ENCODE measurements at regions not wholly inside any gene's neighbourhood (a gene's known extent, or its start where the extent isn't known, plus 50 kb on each side); places are given as distances from the start of the nearest gene placed in this dataset.
"Not testable (repeated sequence)": the region's sequence is repeated elsewhere in the genome, so short reads cannot be mapped to it uniquely, and the experiment has no call there.

DNA sequence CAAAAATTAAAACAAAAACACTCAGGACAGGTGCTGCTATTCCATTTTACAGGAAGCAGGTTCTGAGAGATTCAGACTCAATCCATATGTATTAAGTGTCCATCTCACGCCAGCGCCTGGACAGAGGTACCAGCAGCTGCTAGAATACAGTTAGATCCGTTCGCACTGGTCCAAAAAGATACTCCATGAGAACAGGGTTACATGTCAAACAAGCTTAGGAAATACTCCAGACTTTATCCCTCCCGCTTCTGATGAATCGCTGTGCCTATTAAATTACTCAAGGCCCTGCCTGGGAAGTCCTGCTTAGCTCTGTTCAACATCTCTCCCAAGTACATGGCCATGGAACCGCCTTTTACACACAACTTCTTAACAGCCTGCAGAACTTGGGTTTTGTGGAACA is 50.2 kb upstream of the SLC35C1 start:
- no peak for DNase-seq (ENCODE audit: low read depth in 4 of 4, low spot score in 1 of 4)

DNA sequence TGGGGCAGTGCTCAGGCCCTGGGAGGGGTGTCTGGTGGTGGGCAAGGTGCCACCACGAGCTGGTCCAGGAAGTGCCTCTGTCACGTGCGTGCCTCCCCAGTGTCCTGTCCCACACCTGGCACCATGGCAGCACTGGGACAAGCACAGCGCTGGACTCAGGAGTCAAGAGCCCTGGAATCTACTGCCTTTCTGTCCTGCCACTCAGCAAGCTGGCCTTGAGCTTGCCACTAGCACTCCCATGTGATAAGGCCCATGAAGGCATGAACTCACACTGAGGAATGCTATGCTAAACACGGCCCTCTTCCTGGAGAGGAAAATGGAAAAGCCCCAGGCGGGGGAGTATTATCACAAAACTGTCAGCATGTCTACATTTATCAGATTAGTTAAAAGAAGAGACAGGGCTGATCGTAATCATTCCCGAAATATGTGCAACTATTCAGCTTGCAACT is 50.7 kb upstream of the SLC35C1 start:
- DNase-seq (ENCODE audit: low read depth in 4 of 4, low spot score in 1 of 4), result no peak

DNA sequence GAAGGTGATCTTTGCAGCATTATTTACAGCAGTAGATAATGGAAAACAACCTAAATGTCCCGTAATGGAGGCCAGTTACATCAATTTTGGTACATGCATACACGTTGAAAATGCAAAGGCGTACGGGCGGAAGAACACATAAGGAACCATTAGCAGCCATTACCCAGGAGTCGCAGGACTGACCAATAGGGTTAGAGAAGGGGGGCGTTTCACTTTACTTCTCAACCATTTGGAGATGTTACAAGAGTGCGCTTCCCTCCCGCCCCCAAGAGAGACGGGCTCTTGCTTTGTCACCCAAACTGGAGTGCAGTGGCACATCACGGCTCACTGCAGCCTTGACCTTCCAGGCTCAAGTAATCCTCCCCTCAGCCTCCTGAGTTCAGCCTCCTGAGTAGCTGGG is 52.8 kb upstream of the SLC35C1 start:
- no peak for DNase-seq (ENCODE audit: low read depth in 4 of 4, low spot score in 1 of 4)

DNA sequence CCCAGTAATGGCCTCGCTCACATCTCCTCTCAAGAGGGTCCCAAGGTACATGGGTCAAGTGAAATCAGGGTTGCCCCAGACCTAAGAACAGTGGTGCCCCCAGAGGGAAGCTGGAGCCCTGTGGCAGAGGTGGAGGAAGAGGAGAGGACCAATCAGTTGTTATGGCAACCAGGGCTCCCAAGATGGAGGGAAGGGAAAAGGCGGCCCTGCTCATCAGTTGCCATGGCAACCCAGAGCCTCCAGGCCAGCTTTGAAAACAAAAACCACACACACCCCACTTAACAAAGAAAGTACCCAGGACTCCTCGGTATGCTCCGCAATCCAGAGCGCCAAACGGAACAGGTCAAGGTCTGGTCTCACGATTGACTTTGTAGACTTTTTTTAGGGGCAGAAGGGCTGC is 53.5 kb upstream of the SLC35C1 start:
- no peak for DNase-seq (ENCODE audit: low read depth in 4 of 4, low spot score in 1 of 4)

DNA sequence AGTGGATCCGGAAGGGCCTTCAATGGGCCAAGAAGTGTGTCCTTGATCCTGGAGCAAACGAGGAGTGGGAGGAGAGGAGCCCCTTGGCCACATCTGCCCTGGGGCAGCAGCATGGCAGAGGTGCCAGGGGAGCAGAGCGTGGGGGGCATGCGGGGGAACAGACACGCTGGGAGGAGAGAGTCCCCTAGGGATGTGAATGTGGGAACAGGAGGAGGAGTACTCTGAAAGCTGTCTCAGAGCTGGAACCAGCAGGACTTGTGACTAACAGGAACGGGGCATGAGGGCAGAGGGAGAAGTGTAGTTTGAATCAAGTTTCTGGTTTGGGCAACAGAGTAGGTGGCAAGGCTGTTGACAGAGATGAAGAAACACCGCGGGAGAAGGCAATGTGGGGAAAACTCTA is 54.5 kb upstream of the SLC35C1 start:
- DNase-seq (ENCODE audit: low read depth in 4 of 4, low spot score in 1 of 4), result no peak

DNA sequence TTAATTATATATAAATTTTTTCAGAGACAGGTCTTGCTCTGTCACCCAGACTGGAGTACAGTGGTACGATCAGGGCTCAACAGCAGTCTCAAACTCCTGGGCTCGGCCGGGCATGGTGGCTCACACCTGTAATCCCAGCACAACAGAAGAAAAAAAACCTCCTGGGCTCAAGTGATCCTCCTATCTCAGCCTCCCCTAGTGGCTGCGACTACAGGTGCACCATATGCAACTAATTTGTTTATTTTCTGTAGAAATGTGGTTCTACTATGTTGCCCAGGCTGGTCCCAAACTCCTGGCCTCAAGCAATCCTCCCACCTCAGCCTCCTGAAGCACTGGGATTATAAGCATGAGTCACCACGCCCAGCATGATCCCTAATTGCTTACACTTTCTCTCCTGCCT is 56.1 kb upstream of the SLC35C1 start:
- no peak for DNase-seq (ENCODE audit: low read depth in 4 of 4, low spot score in 1 of 4)

DNA sequence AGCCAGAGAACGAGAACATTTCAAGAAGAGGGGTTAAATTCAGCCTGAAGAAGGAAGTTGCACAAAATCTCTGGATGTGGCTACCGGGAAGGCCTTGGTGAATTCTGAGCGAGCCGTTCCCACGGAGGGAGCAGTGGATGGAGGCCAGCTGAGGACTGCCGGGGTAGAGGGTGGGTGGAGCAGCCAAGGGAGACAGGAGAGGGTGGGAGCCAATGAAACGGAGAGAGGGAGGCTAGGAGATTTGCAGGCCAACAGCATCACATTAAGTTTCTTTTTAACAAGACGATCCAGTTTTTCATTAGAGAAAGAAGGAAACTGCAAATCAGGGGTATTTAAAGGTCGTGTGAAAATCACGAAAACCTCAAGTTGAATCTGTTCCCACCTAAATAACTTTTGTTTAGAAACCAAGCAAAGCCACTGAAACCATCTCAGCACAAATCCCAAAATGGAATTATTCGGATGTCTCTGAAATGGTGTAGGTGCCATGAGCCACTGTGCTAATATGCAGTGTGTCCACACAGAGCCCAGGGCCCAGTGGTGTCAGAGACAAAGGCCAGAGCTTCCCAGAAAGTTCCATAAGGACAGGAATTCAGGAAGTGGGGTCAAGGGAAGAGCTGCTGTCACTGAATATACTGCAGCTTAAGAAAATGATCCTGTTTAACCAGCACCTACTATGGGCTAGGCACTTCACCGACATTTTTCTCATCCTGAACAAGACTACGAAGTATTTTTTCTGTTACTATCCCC is 59.7 kb upstream of the SLC35C1 start:
- no peak for DNase-seq (ENCODE audit: low read depth in 4 of 4, low spot score in 1 of 4)

DNA sequence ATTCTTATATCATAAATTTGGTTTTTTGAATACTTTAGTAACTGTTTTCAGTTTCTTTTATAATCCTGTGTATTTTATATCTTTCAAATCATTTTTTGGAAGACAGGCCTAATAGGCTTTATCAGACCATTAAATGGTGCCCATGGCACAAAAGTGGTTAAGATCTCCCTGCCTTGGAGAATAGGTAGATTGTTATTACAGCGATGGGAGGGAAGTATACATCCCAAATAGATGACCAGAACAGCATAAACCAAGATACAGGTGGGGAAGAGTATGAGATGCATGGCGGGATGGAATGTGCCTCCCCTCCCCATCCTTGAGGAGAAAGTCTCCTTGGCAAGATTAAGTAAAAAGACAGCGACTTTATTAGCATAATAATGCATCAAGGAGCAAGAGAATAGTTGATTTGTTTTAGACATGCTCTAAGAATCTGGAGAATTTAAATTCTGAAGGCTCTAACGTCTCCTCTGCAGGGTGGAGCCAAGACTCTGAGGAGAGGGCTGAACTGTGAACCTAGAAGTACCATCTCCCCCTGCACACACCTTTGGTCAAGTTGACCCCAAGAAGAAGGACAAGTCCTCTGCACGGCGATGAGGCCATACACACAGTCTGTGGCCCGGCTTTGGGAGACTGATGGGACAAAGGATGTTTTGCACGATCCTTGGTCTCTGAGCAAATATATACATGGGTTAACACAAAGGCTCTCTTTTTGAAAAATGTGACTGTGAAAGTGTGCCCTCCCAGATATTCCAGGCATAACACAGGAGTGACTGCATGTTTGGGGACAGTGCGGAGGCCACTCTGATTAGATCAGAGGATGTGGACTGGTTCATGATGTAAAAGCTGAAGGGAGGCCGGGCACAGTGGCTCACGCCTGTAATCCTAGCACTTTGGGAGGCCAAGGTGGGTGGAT is 61.1 kb upstream of the SLC35C1 start:
- DNase-seq (ENCODE audit: low read depth in 4 of 4, low spot score in 1 of 4), result no peak

DNA sequence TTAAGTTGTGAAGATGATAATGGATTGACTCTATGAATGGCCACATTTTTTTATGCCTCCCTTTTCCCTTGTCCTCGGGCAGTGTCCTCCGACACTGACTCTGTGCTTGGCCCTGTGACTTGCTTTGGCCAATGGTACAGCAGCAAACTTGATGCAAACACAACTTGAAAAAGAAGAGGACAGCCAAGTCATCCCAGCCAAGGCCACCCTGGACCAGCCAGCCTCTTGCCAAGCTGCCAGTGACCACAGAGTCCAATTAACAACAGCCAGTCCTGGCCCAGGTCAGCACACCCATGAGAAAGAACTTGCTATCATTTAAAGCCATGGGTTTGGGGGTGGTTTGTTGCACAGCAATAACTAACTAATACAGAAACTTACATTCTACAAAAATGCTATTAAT is 63.4 kb upstream of the SLC35C1 start:
- no peak for DNase-seq (ENCODE audit: low read depth in 4 of 4, low spot score in 1 of 4)

DNA sequence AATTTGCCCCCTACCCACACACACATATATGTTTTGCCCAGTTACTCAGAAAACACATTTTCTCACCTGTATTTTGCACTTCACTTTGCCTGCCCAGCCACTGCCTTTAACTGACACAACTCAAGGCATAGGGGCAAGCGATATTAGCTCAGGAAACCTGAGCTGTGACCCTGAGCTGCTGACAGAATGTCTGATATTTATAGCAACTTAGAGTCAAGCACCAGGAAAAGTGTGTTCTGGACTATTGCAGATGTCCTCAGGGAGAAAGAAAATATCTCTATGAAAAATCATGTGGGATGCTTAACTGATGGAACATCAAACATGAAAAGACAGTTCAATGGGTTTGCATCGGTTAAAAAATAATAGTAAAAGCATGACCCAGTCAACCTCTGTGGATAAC is 63.9 kb upstream of the SLC35C1 start:
- no peak for DNase-seq (ENCODE audit: low read depth in 4 of 4, low spot score in 1 of 4)

DNA sequence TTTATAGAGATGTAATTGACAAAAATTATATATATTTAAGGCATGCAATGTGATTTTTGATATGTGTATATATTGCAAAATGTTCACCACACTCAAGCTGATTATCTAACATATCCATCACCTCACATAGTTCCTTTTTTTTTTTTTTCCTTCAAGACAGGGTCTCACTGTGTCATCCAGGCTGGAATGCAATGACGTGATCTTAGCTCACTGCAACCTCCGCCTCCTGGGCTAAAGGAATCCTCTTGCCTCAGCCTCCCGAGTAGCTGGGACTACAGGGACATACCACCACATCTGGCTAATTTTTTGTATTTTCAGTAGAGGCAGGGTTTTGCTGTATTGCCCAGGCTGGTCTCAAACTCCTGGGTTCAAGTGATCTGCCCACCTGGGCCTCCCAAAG is 65.1 kb upstream of the SLC35C1 start:
- DNase-seq (ENCODE audit: low read depth in 4 of 4, low spot score in 1 of 4), result no peak

DNA sequence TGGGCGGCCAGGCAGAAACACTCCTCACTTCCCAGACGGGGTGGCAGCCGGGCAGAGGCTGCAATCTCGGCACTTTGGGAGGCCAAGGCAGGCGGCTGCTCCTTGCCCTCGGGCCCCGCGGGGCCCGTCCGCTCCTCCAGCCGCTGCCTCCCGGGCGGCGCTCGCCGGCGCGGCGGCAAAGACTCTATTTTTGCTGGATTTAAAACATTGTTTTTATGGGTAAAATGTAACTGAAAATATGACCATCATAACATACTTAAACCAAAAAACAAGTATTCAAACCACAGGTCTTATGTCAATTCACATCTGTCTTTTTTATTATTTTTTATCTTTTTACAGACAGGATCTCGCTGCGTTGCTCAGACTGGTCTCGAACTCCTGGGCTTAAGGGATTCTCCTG is 65.9 kb upstream of the SLC35C1 start:
- not testable (repeated sequence) for DNase-seq (ENCODE audit: low read depth in 4 of 4, low spot score in 1 of 4)

DNA sequence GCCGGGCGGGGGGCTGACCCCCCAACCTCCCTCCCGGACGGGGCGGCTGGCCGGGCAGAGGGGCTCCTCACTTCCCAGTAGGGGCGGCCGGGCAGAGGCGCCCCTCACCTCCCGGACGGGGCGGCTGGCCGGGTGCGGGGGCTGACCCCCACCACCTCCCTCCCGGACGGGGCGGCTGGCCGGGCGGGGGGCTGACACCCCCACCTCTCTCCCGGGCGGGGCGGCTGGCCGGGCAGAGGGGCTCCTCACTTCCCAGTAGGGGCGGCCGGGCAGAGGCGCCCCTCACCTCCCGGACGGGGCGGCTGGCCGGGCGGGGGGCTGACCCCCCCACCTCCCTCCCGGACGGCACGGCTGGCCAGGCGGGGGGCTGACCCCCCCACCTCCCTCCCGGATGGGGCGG is 66.8 kb upstream of the SLC35C1 start:
- not testable (repeated sequence) for DNase-seq (ENCODE audit: low read depth in 4 of 4, low spot score in 1 of 4)

DNA sequence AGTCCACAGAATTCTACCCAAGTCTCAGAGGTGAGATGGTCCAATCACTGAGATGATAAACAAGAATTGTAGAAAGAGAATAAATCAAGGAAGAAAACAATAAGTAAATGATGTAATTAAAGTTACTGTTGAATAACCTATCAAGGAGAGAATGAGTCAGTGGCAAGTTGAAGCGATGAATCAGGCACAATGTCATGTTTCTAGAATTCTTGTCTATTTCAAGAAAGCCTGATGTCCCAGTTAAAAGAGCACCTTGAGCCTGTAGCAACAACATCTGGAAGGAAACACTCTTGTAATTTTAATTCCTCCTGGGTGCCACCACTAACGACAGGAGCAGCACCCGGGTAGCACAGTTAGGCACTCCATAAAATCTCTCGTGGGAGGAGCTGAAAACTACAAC is 67.9 kb upstream of the SLC35C1 start:
- DNase-seq (ENCODE audit: low read depth in 4 of 4, low spot score in 1 of 4), result no peak

DNA sequence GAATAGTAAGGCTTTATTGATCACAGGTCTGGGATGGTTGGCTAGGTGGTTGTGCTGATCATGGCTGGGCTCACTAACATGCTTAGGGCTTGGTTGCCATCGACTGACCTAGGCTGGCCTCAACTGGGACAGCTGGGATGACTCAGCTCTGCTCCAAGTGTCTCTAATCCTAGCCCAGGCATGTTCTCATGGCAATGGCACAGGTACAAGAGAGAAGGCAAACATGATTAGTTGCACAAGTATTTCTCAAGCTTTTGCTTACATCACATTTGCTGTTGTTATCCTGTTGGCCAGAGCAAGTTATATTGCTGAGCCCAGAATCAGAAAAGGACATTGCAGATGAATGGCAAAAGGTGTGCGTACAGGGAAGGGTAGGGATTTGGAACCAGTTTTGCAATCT is 68.5 kb upstream of the SLC35C1 start:
- DNase-seq (ENCODE audit: low read depth in 4 of 4, low spot score in 1 of 4), result no peak

DNA sequence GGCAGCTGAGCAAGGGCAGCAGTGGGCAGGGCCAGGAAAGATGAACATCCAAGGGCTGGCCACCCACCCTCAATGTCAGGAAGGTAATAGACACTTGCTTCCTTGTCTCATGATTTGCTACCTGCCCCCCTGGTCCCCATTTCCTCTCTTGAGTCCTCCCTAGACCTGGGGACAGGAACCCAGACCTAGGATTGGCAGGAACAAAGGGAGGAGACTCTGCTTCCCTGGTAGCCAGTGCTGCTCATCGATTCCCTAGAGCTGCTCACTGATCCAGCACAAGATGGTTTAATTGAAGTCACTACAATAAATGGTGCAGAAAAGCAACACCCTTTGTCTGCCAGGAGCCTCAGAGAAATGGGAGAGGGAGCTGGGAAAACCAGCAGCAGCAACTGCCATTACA is 67.8 kb upstream of the CHST1 start:
- no peak for DNase-seq (ENCODE audit: low read depth in 4 of 4, low spot score in 1 of 4)

DNA sequence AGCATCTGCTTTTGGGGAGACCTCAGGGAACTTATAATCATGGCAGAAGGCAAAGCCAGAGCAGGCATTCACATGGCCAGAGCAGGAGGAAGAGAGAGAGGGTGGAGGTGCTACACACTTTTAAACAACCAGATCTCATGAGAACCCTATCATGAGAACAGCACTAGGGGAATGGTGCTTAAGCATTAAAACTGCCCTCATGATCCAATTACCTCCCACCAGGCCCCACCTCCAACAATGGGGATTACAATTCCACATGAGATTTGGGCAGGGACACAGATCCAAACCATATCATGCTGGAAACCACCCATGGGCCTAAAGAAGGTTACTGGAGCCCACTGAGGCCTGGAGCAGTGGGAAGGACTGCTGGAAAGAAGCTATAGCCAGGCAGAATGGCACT is 66.9 kb upstream of the CHST1 start:
- no peak for DNase-seq (ENCODE audit: low read depth in 4 of 4, low spot score in 1 of 4)

DNA sequence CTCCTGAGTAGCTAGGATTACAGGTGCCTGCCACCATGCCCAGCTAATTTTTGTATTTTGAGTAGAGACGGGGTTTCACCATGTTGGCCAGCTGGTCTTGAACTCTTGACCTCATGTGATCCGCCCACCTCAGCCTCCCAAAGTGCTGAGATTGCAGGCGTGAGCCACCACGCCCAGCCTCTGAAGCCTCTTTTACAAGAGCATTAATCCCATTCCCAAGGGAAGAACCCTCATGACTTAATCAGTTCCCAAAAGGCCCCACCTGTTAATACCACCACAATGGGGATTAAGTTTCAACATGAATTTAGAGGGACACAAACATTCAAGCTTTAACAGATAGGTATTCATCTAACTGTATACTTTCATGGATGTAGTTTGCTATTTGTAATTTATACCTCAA is 65.7 kb upstream of the CHST1 start:
- not testable (repeated sequence) for DNase-seq (ENCODE audit: low read depth in 4 of 4, low spot score in 1 of 4)

DNA sequence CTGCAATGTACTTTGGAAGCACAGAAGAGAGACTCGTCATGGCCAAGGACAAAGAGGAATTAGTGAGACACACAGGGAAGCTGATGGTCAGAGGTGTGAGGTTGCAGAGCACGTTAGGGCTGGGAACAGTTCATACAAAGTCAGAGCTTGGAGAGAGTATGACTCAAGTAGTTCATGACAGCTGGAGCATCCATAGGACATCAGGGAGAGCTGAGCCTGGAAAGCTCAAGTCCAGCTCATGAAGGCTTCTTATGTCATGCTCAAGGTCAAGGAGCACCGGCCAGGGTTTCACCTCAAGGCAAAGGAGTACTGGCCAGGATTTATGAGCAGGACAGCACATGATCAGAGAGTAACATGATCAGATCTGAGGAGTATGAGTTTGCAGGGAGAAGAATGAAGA is 64.6 kb upstream of the CHST1 start:
- no peak for DNase-seq (ENCODE audit: low read depth in 4 of 4, low spot score in 1 of 4)

DNA sequence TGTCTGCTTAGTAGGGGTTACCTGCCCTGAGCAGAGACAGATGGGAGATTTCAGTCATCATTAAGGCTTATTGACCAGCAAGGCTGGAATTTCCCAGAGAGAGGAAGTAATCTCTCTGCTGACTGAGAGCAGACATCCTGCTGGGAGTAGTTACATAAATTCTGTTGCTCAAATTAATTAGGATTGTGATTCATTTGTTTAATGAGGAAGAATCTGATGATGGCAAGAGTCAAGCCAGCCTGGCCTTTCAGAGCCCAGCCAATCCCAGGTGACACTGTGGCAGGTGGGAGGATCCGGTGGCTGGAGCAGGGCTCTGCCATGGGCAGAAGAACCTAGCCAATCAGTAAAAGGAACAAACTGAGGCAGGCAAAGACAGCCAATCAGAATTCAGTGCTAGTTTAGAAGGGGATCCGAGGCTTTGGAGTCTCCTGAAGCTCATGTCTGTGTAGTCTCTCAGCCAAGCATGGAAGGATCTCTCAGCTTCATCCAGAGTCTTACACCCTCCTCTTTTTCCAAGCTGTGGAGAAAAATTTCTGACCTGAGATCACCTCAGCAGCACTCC is 61.2 kb upstream of the CHST1 start:
- DNase-seq (ENCODE audit: low read depth in 4 of 4, low spot score in 1 of 4), result no peak

DNA sequence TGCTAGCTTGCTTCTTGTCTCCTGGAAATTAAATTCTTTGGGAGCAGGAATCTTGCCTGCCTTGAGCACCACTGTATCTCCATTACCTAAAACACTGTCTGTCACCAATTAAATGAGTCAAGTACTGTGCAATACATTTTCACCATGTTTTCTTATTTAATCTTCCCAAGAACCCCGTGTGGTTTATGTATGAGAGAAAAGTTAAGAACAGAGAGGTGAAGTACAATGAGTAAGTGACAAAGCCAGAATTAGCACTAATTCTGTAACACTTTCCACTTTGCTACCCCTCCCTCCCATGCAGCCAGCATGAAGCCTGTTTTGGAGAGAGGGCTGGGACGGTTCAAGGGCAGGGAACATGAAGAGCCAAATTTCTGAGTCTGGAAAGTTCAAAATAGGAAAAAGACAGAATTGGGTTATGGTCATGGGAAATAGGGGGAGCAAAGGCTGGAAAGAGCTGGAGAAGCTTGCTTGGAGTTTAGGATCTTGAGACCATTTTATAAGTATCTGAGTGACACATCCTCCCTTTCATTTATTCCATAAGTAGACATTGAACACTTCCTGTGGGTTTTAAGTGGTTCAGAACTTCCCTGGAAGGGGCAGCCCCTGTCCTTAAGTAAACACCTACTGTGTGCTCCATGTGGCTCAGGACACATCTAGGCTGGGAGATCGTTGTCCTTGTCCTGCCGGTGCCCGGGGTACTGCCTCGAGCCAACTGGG is 60.5 kb upstream of the CHST1 start:
- peak in 1 of 4 experiments; percentile 8 for DNase-seq (ENCODE audit: low read depth in 4 of 4, low spot score in 1 of 4)

DNA sequence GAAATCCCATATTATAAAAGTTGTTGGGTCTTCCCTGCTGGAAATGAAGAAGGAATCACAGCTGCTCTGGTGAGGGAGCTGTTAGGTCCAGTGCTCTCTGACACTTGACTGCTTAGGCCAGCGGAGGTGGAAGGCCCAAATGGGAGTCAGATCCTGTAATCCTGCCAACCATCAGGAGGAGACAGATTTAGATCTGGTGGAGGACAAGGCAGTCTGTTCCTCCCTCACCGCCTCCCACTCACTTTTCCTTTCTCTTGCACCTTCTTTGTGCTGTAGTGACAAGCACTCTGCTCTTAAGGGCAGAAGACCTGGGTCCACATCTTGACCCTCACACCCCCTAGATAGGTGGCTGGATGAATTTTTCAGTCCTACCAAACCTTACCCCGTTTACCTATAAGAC is 59.7 kb upstream of the CHST1 start:
- no peak for DNase-seq (ENCODE audit: low read depth in 4 of 4, low spot score in 1 of 4)
